Suprapubic skin (tissue), 4 donors: ENCODE measurements at regions not wholly inside any gene's neighbourhood (a gene's known extent, or its start where the extent isn't known, plus 50 kb on each side); places are given as distances from the start of the nearest gene placed in this dataset.
"Not testable (repeated sequence)": the region's sequence is repeated elsewhere in the genome, so short reads cannot be mapped to it uniquely, and the experiment has no call there.

Experiments used
- CTCF ChIP-seq, 2 donors: fragments of 200-600 bp in 1 of 2; fragments of 450-650 bp in 1 of 2; sonication (generic) in 1 of 2; IDR thresholded peaks; one replicate each; pipeline ENCODE4 v1.5.1; 2016 to 2019; ENCODE audit warnings: antibody characterized with exemption in 2 of 2, mild to moderate bottlenecking in 1 of 2, moderate library complexity in 1 of 2
- EP300 ChIP-seq: sonication (generic); formaldehyde crosslinking; IDR thresholded peaks from one replicate; pipeline ENCODE4 v1.6.1; 2017; ENCODE audit warnings: antibody characterized with exemption
- POLR2A ChIP-seq, 2 donors: fragments of 450-650 bp; IDR thresholded peaks; one replicate each; pipeline ENCODE4 v1.6.1; 2017; ENCODE audit warnings: antibody characterized with exemption in 2 of 2, mild to moderate bottlenecking in 2 of 2, moderate library complexity in 2 of 2
- POLR2AphosphoS5 ChIP-seq, 3 donors: sonication (generic); formaldehyde crosslinking; IDR thresholded peaks; one replicate each; pipeline ENCODE4 v1.6.1; 2017; ENCODE audit warnings: antibody characterized with exemption in 3 of 3

- TF ChIP-seq CTCF (IDR thresholded peaks at IDR 0.05); POLR2AphosphoS5 (IDR thresholded peaks at IDR 0.05); POLR2A (IDR thresholded peaks at IDR 0.05); EP300: not testable (repeated sequence)
These were observed 363.6 kb upstream of the CCNH start for GRCh38 chr5:87776302-87776701.
